H9 (cell line): ENCODE measurements at regions not wholly inside any gene's neighbourhood (a gene's known extent, or its start where the extent isn't known, plus 50 kb on each side); places are given as distances from the start of the nearest gene placed in this dataset.
"Not testable (repeated sequence)": the region's sequence is repeated elsewhere in the genome, so short reads cannot be mapped to it uniquely, and the experiment has no call there.

Source experiments
- DNase-seq: peaks from one replicate; pipeline ENCODE4 v3.0.0-alpha.2; 2017
- H2AFZ ChIP-seq: one replicate; pipeline ENCODE4 v1.6.1; 2013; ENCODE audit warnings: mild to moderate bottlenecking, low read length, control low read depth, moderate library complexity
- H2AK5ac ChIP-seq: 2 replicates; pipeline ENCODE4 v1.6.1; 2013; ENCODE audit warnings: low read length, control low read depth, mixed read lengths; ENCODE audit not compliant: insufficient read length
- H2BK120ac ChIP-seq: one replicate; pipeline ENCODE4 v1.6.1; 2013; ENCODE audit warnings: low read depth, mild to moderate bottlenecking, low read length, control low read depth, inconsistent platforms; ENCODE audit not compliant: poor library complexity, severe bottlenecking
- H2BK12ac ChIP-seq: 2 replicates; pipeline ENCODE4 v1.6.1; 2013; ENCODE audit warnings: low read length, control low read depth, mixed read lengths, low read depth; ENCODE audit not compliant: insufficient read length
- H2BK15ac ChIP-seq: 2 replicates; pipeline ENCODE4 v1.6.1; 2013; ENCODE audit warnings: low read depth, low read length, control low read depth
- H2BK20ac ChIP-seq: one replicate; pipeline ENCODE4 v1.6.1; 2013; ENCODE audit warnings: low read depth, mild to moderate bottlenecking, low read length, control low read depth, inconsistent platforms; ENCODE audit not compliant: poor library complexity, severe bottlenecking
- H2BK5ac ChIP-seq: 2 replicates; pipeline ENCODE4 v1.6.1; 2013; ENCODE audit warnings: low read length, control low read depth, mixed read lengths; ENCODE audit not compliant: insufficient read length
- H3K14ac ChIP-seq: 2 replicates; pipeline ENCODE4 v1.6.1; 2013; ENCODE audit warnings: low read length, control low read depth; ENCODE audit not compliant: insufficient read depth
- H3K18ac ChIP-seq: 2 replicates; pipeline ENCODE4 v1.6.1; 2013; ENCODE audit warnings: low read depth, mild to moderate bottlenecking, mixed read lengths, low read length, control low read depth; ENCODE audit not compliant: insufficient read length
- H3K23ac ChIP-seq: 2 replicates; pipeline ENCODE4 v1.6.1; 2013; ENCODE audit warnings: low read length, control low read depth, mixed read lengths, low read depth; ENCODE audit not compliant: insufficient read length
- H3K23me2 ChIP-seq: 2 replicates; pipeline ENCODE4 v1.6.1; 2013; ENCODE audit warnings: low read depth, mild to moderate bottlenecking, mixed read lengths, low read length, control low read depth; ENCODE audit not compliant: insufficient read length, poor library complexity, severe bottlenecking
- H3K27ac ChIP-seq: 2 replicates; pipeline ENCODE4 v1.5.1; 2013; ENCODE audit warnings: low read length, control low read depth, mixed read lengths, low read depth; ENCODE audit not compliant: insufficient read length
- H3K27me3 ChIP-seq: 2 replicates; pipeline ENCODE4 v1.6.1; 2013; ENCODE audit warnings: low read length, control low read depth, inconsistent platforms; ENCODE audit not compliant: insufficient read depth
- H3K4ac ChIP-seq: 2 replicates; pipeline ENCODE4 v1.6.1; 2013; ENCODE audit warnings: low read depth, mild to moderate bottlenecking, control low read depth, inconsistent platforms, low read length, moderate library complexity
- H3K4me1 ChIP-seq: 2 replicates; pipeline ENCODE4 v1.6.1; 2013; ENCODE audit warnings: low read length, control low read depth, inconsistent platforms; ENCODE audit not compliant: insufficient read depth
- H3K4me2 ChIP-seq: 2 replicates; pipeline ENCODE4 v1.6.1; 2013; ENCODE audit warnings: low read length, control low read depth, mixed read lengths; ENCODE audit not compliant: insufficient read length, insufficient read depth
- H3K56ac ChIP-seq: 2 replicates; pipeline ENCODE4 v1.6.1; 2013; ENCODE audit warnings: low read depth, mild to moderate bottlenecking, mixed read lengths, low read length, control low read depth; ENCODE audit not compliant: insufficient read length
- H3K79me1 ChIP-seq: 2 replicates; pipeline ENCODE4 v1.6.1; 2013; ENCODE audit warnings: low read depth, mild to moderate bottlenecking, moderate library complexity, low read length, control low read depth, inconsistent platforms; ENCODE audit not compliant: insufficient read depth, poor library complexity, severe bottlenecking
- H3K79me2 ChIP-seq: 2 replicates; pipeline ENCODE4 v1.6.1; 2013; ENCODE audit warnings: low read length, control low read depth, inconsistent platforms; ENCODE audit not compliant: insufficient read depth
- H3K9ac ChIP-seq: 2 replicates; pipeline ENCODE4 v1.6.1; 2013; ENCODE audit warnings: low read length, control low read depth, mixed read lengths; ENCODE audit not compliant: insufficient read length; ENCODE audit errors: extremely low read depth
- H3K9me3 ChIP-seq: one replicate; pipeline ENCODE4 v1.6.1; 2013; ENCODE audit warnings: low read depth, low read length, inconsistent platforms; ENCODE audit not compliant: control insufficient read depth
- H3T11ph ChIP-seq: one replicate; pipeline ENCODE4 v1.6.1; 2013; ENCODE audit warnings: mild to moderate bottlenecking, low read length, control low read depth, inconsistent platforms
- H4K20me1 ChIP-seq: one replicate; pipeline ENCODE4 v1.6.1; 2013; ENCODE audit not compliant: control insufficient read depth, insufficient read length, insufficient read depth
- H4K5ac ChIP-seq: 2 replicates; pipeline ENCODE4 v1.6.1; 2013; ENCODE audit warnings: low read depth, mild to moderate bottlenecking, mixed read lengths, low read length, control low read depth; ENCODE audit not compliant: insufficient read length
- H4K8ac ChIP-seq: replicated peaks from 2 replicates; pipeline ENCODE4 v1.6.1; 2013; ENCODE audit warnings: low read length, control low read depth, mixed read lengths, low read depth; ENCODE audit not compliant: insufficient read length
- H4K91ac ChIP-seq: 2 replicates; pipeline ENCODE4 v1.6.1; 2013; ENCODE audit warnings: low read depth, mild to moderate bottlenecking, moderate library complexity, mixed read lengths, low read length, control low read depth; ENCODE audit not compliant: insufficient read length
- H3K27ac Mint-ChIP-seq, 3 experiments: 2 replicates in 2 of 3; 3 replicates in 1 of 3; pipeline ENCODE4 v1.8.0; 2020 to 2021; ENCODE audit warnings: mixed read lengths in 3 of 3, mild to moderate bottlenecking in 1 of 3, moderate library complexity in 1 of 3
- H3K27me3 Mint-ChIP-seq: 2 replicates; pipeline ENCODE4 v1.8.0; 2021; ENCODE audit warnings: low read depth, mild to moderate bottlenecking, moderate library complexity, mixed read lengths
- H3K36me3 Mint-ChIP-seq, 3 experiments: 2 replicates in 2 of 3; 3 replicates in 1 of 3; pipeline ENCODE4 v1.8.0; 2020 to 2021; ENCODE audit warnings: low read depth in 3 of 3, mixed read lengths in 3 of 3; ENCODE audit not compliant: insufficient read depth in 1 of 3
- H3K4me1 Mint-ChIP-seq, 2 experiments: 2 replicates each; pipeline ENCODE4 v1.8.0; 2020; ENCODE audit warnings: mixed read lengths in 2 of 2
- H3K4me3 Mint-ChIP-seq, 2 experiments: 2 replicates in 1 of 2; 3 replicates in 1 of 2; pipeline ENCODE4 v1.8.0; 2020 to 2021; ENCODE audit warnings: mild to moderate bottlenecking in 2 of 2, mixed read lengths in 2 of 2, moderate library complexity in 1 of 2
- H3K9me3 Mint-ChIP-seq, 2 experiments: 2 replicates in 1 of 2; 3 replicates in 1 of 2; pipeline ENCODE4 v1.8.0; 2020; ENCODE audit warnings: mild to moderate bottlenecking in 2 of 2, mixed read lengths in 2 of 2, moderate library complexity in 1 of 2
- WGBS: extraction: QIAGEN DNeasy Blood & Tissue Kit; methylation state at CpG from one replicate; pipeline ENCODE4 v1.1.7; 2013; ENCODE audit warnings: missing lambda C conversion rate, low lambda C conversion rate, mixed read lengths; ENCODE audit not compliant: insufficient read length; ENCODE audit errors: extremely low coverage; 5-methylcytosine and 5-hydroxymethylcytosine counted together

DNA sequence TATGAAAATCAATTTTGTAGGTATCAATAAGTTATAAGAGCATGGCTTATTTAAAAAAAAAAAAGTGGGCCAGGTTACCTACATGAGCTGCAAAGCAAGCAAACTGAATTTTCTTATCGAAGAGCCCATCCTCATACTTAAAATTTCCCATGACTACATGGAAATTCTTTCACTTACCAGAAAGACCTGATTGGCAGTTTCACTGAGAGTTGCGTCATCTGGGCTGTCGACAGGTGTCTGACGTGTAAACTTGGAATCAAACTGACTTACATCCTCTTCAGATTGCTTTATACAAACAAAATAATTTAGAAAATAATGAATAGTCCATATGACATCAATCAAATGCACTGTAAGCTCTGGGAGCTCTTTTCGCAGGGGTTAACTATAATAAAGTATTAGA lies 149.1 kb upstream of the EFCAB3 start:
- H3K36me3 Mint-ChIP-seq, H2BK5ac ChIP-seq, H3K27me3 Mint-ChIP-seq, H3K4ac ChIP-seq, H2BK120ac ChIP-seq, H3K27ac ChIP-seq, H3K18ac ChIP-seq, H3K56ac ChIP-seq, H3K4me2 ChIP-seq, H3K4me1 ChIP-seq, H2AK5ac ChIP-seq, H3K79me1 ChIP-seq, H2BK12ac ChIP-seq, H2BK20ac ChIP-seq, H3K79me2 ChIP-seq, DNase-seq, H3K14ac ChIP-seq, H3K4me3 Mint-ChIP-seq, H2AFZ ChIP-seq, H3K23me2 ChIP-seq, H3K9me3 ChIP-seq, H2BK15ac ChIP-seq, H3T11ph ChIP-seq, H3K4me1 Mint-ChIP-seq, H4K5ac ChIP-seq, H3K27ac Mint-ChIP-seq, H4K20me1 ChIP-seq, H3K9me3 Mint-ChIP-seq, H3K23ac ChIP-seq, H4K91ac ChIP-seq, H4K8ac ChIP-seq, H3K9ac ChIP-seq, H3K27me3 ChIP-seq: not testable (repeated sequence)
- no CpG with 5 or more reads among the region's 5 CpGs for WGBS
